ENCODE measurements at regions not wholly inside any gene's neighbourhood (a gene's known extent, or its start where the extent isn't known, plus 50 kb on each side); places are given as distances from the start of the nearest gene placed in this dataset.
A peak's percentile ranks its signal among the peaks of the same experiment; 100 is the strongest.

GRCh38 chr6:9422138-9422537 is 986.8 kb upstream of the SLC35B3 start:
- in situ Hi-C loops (cut with HindIII; ENCODE audit: extremely low pct_ligation_motif_present, low pct_unique_long_range_greater_than_20kb): loop anchor here (25.0 kb wide), 2 partner anchors 435 to 910 kb away; no protein-coding TSS in a partner anchor

More at GRCh38 chr6:9422138-9422537, 986.8 kb upstream of the SLC35B3 start:
- intact Hi-C loops (cut with micrococcal nuclease; ENCODE audit: unreplicated experiment): no loop called here
- Histone ChIP-seq H3K27me3 (ENCODE audit: control insufficient read depth in 1 of 2, insufficient read depth in 2 of 2, low read length in 2 of 2) (no peaks in the 10 kb centered on the region), H3K4me1 (ENCODE audit: insufficient read depth, low read length) (no peaks in the 10 kb centered on the region), H3K9me3 (ENCODE audit: low read length) (peaks cover 36% of the 10 kb centered on the region), H3K4me2 (ENCODE audit: low read depth, low read length) (no peak overlapping the region), H3K4me3 (replicated peaks in 1 of 3; ENCODE audit: insufficient read depth in 1 of 3, low read depth in 2 of 3, low read length in 3 of 3) (no peak overlapping the region), H3K9ac (ENCODE audit: insufficient read depth, low read depth, low read length) (no peak overlapping the region), H3K27ac (ENCODE audit: extremely low read length, insufficient read depth, low read length) (no peak overlapping the region), H3K36me3 (replicated peaks in 1 of 2; ENCODE audit: control insufficient read depth in 1 of 2, insufficient read depth in 2 of 2, low read length in 2 of 2) (no peaks in the 10 kb centered on the region), H4K20me1 (ENCODE audit: insufficient read depth, low read length) (no peaks in the 10 kb centered on the region), H3K79me2 (ENCODE audit: insufficient read depth, low read length) (no peaks in the 10 kb centered on the region), H2AFZ (ENCODE audit: low read length) (no peak overlapping the region)
- no peak for FAIRE-seq
- ATAC-seq: no peak
- POLR2A ChIA-PET: no interaction called here
- WGBS (ENCODE audit: low lambda C conversion rate): 42% methylated on average over 2 of the region's 2 CpGs
- BruUV-seq (replicated peaks): no TSS peak
- TF ChIP-seq AKNA (CRISPR knock-in tag; IDR thresholded peaks at IDR 0.05; ENCODE audit: borderline replicate concordance) (no peak), CEBPB (IDR thresholded peaks at IDR 0.05; ENCODE audit: borderline replicate concordance, low read depth, low read length) (peak; percentile 53; the same call in 1 of the 2 replicates)
- CTCF ChIA-PET (ENCODE audit: low intra/inter-chr PET ratio, low total read pairs): no interaction called here
- DNase-seq (ENCODE audit: low spot score): no peak

Data from HepG2 (cell line).